Nephron progenitor cell (in vitro differentiated cells): ENCODE measurements at regions not wholly inside any gene's neighbourhood (a gene's known extent, or its start where the extent isn't known, plus 50 kb on each side); places are given as distances from the start of the nearest gene placed in this dataset.
"Not testable (repeated sequence)": the region's sequence is repeated elsewhere in the genome, so short reads cannot be mapped to it uniquely, and the experiment has no call there.

ENCODE experiments used
- DNase-seq: peaks from one replicate; pipeline ENCODE4 v3.0.0; 2021
- H3K27ac Mint-ChIP-seq: 2 replicates; pipeline ENCODE4 v1.8.0; 2021; ENCODE audit warnings: mild to moderate bottlenecking, moderate library complexity, mixed read lengths
- H3K27me3 Mint-ChIP-seq: 2 replicates; pipeline ENCODE4 v1.8.0; 2021; ENCODE audit warnings: mild to moderate bottlenecking, low read depth, mixed read lengths; ENCODE audit not compliant: poor library complexity
- H3K36me3 Mint-ChIP-seq: 2 replicates; pipeline ENCODE4 v1.8.0; 2021; ENCODE audit warnings: low read depth, mixed read lengths
- H3K4me1 Mint-ChIP-seq: 2 replicates; pipeline ENCODE4 v1.8.0; 2021; ENCODE audit warnings: mixed read lengths
- H3K4me3 Mint-ChIP-seq: 2 replicates; pipeline ENCODE4 v1.8.0; 2021; ENCODE audit warnings: mild to moderate bottlenecking, moderate library complexity, mixed read lengths
- H3K9me3 Mint-ChIP-seq: 2 replicates; pipeline ENCODE4 v1.8.0; 2021; ENCODE audit warnings: mild to moderate bottlenecking, moderate library complexity, mixed read lengths
- CTCF ChIP-seq: fragments of 200-600 bp; sonication (generic); IDR thresholded peaks from 2 replicates; pipeline ENCODE4 v1.5.0; 2021; ENCODE audit warnings: antibody characterized with exemption

- Mint-ChIP-seq H3K27me3 (peaks cover 25% of the 10 kb centered on the region), H3K4me3 (no peak overlapping the region), H3K4me1 (no peaks in the 10 kb centered on the region), H3K9me3 (peaks cover 31% of the 10 kb centered on the region), H3K36me3 (no peaks in the 10 kb centered on the region), H3K27ac (no peak overlapping the region)
- DNase-seq, result no peak
- no peak for TF ChIP-seq CTCF
Measured at GRCh38 chr1:30461640-30462039, 261.7 kb downstream of the MATN1 start.

DNA sequence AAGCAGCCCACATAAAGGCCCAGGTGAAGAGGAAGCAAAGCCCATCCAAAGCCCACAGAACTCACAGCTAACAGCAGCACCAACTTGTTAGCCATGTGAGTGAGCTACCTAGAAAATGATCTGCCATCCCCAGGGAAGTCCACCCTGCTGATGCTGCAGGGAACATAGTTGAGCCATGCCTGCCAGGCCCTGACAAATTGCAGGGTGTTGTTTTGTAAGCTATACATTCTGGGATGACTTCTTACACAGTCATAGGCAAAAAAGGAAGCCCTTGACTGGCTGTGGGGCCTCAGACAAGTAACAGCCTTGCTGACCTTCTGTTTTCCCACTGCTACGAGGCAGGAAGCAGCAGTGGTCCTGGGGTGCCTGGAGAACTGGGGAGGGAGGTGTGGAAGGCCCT lies 262.7 kb downstream of the MATN1 start:
- Mint-ChIP-seq H3K27ac (no peak overlapping the region), H3K9me3 (peaks cover 37% of the 10 kb centered on the region), H3K4me3 (no peak overlapping the region), H3K36me3 (no peaks in the 10 kb centered on the region), H3K4me1 (no peaks in the 10 kb centered on the region), H3K27me3 (peaks cover 35% of the 10 kb centered on the region)
- DNase-seq, result no peak
- TF ChIP-seq CTCF, result no peak

DNA sequence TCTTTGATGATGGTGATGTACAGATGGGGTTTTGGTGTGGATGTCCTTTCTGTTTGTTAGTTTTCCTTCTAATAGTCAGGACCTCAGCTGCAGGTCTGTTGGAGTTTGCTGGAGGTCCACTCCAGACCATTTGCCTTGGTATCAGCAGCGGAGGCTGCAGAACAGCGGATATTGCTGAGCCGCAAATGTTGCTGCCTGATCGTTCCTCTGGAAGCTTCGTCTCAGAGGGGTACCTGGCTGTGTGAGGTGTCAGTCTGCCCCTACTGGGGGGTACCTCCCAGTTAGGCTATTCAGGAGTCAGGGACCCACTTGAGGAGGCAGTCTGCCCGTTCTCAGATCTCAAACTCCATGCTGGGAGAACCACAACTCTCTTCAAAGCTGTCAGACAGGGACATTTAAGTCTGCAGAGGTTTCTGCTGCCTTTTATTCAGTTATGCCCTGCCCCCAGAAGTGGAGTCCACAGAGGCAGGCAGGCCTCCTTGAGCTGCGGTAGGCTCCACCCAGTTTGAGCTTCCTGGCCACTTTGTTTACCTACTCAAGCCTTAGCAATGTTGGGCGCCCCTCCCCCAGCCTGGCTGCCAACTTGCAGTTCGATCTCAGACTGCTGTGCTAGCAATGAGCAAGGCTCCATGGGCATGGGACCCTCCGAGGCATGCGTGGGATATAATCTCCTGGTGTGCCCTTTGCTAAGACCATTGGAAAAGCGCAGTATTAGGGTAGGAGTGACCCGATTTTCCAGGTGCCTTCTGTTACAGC lies 264.5 kb downstream of the MATN1 start:
- H3K4me3 Mint-ChIP-seq, result not testable (repeated sequence)

GRCh38 chr1:30452925-30453324 lies 270.5 kb downstream of the MATN1 start:
- H3K9me3 Mint-ChIP-seq, result peaks cover 32% of the 10 kb centered on the region
- H3K27ac Mint-ChIP-seq, result no peak overlapping the region
- H3K4me3 Mint-ChIP-seq, result no peak overlapping the region
- peaks cover 49% of the 10 kb centered on the region for H3K27me3 Mint-ChIP-seq
- peaks cover 27% of the 10 kb centered on the region for H3K4me1 Mint-ChIP-seq
- no peak for TF ChIP-seq CTCF
- no peaks in the 10 kb centered on the region for H3K36me3 Mint-ChIP-seq
- no peak for DNase-seq

More for the DNA sequence above, 264.5 kb downstream of the MATN1 start:
- H3K9me3 Mint-ChIP-seq, result peaks cover 46% of the 10 kb centered on the region
- not testable (repeated sequence) for DNase-seq, H3K27ac Mint-ChIP-seq, H3K4me1 Mint-ChIP-seq, H3K36me3 Mint-ChIP-seq
- peaks cover 50% of the 10 kb centered on the region for H3K27me3 Mint-ChIP-seq

DNA sequence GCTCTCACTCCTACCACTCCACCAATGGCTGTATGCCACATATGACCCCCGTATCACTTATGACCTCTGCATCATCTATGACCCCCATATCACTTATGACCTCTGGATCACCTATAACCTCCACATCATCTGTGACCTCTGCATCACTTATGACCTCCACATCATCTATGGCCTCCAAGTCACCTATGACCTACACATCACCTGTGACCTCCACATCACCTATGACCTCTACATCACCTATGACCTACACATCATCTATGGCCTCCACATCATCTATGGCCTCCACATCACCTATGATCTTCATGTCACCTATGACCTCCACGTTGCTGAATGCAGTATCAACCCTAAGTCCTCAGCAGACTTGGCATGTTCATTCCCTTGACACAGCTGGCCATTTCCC lies 271.2 kb downstream of the MATN1 start:
- Mint-ChIP-seq H3K4me1 (peaks cover 28% of the 10 kb centered on the region), H3K4me3 (no peak overlapping the region), H3K9me3 (peaks cover 26% of the 10 kb centered on the region), H3K27me3 (peaks cover 48% of the 10 kb centered on the region), H3K27ac (no peak overlapping the region), H3K36me3 (no peaks in the 10 kb centered on the region)
- no peak for DNase-seq
- TF ChIP-seq CTCF, result no peak

DNA sequence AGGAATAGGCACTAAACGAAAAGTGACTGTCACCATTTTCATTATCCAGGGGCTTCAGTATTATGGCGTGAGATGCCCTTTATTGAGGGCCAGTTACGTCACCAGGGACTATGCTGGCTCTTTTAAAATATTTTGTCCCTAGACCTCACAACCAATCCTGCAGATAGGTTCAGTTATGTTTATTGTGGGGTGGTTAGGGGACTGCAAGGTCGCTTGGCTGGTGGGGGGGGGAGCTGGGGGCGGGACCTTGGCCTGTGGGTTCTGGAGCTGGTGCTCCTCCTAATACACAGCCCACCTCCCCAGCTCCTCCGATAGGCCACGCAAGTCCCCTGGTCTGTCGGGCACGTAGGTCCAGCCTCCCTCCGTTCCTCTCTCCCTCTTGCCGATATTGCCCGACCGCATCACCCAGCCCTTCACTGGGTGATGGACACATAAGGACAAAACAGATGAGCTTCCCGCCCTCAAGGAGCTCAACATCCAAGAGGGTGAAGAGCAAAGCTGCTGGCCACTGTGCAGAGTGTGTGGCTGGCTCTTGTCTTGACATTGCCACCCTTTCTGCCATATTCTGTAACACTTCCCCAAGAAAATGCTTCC lies 271.8 kb downstream of the MATN1 start:
- Mint-ChIP-seq H3K27ac (no peak overlapping the region), H3K9me3 (peaks cover 21% of the 10 kb centered on the region), H3K27me3 (peaks cover 47% of the 10 kb centered on the region), H3K4me1 (peaks cover 33% of the 10 kb centered on the region), H3K4me3 (no peak overlapping the region), H3K36me3 (no peaks in the 10 kb centered on the region)
- DNase-seq, result no peak
- no peak for TF ChIP-seq CTCF
